Activated naive CD8-positive, alpha-beta T cell (primary cell): ENCODE measurements at regions not wholly inside any gene's neighbourhood (a gene's known extent, or its start where the extent isn't known, plus 50 kb on each side); places are given as distances from the start of the nearest gene placed in this dataset.

Experiments used
- H3K27ac Mint-ChIP-seq: one replicate; pipeline ENCODE4 v1.8.0; 2021; ENCODE audit warnings: mixed read lengths
- H3K27me3 Mint-ChIP-seq: one replicate; pipeline ENCODE4 v1.8.0; 2021; ENCODE audit warnings: mixed read lengths
- H3K36me3 Mint-ChIP-seq: one replicate; pipeline ENCODE4 v1.8.0; 2021; ENCODE audit warnings: mixed read lengths
- H3K4me1 Mint-ChIP-seq: one replicate; pipeline ENCODE4 v1.8.0; 2021; ENCODE audit warnings: low read depth, mixed read lengths
- H3K4me3 Mint-ChIP-seq: one replicate; pipeline ENCODE4 v1.8.0; 2021; ENCODE audit warnings: mild to moderate bottlenecking, mixed read lengths
- H3K9me3 Mint-ChIP-seq: one replicate; pipeline ENCODE4 v1.8.0; 2021; ENCODE audit warnings: low read depth, mixed read lengths

DNA sequence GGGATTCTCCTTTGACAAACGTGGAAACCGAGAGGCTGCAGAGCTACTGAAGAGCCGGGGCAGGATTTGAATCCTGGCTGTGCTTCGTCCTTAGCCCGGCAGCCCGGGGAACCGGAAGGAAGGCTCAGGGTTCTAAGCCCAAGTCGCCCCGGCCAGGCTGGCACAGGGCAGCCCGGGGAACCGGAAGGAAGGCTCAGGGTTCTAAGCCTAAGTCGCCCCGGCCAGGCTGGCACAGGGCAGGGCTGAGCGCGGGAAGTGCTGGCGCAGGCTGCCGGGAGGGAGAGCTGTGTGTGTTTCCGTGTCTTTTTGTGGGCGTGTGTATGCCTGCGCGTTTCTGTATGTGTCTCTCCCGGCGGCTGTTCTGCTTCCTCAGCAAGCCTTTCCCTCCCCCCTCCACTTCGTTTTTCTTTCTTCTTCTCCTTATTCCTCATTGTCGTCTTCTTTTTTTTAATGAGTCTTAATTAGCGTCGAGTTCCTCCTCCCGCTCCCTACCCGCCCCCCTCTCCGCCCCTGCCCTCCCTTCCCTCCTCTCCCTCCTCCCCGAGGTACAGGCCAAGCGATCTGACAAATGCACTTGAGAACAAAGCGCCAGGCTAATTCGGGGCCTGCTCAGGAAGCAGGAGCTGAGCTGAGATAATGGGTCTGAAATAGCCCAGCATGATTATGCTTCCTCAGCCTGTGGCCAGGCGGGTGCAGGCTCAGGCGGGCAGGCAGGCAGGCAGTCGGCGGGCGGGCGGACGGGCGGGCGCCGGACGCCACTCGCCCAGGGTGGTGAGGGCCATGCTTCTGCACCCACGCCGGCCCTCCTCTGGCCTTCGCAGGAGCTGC lies 65.9 kb downstream of the EFNB1 start:
- Mint-ChIP-seq H3K36me3 (no peaks in the 10 kb centered on the region), H3K27ac (no peak overlapping the region), H3K4me3 (peak overlapping the region; percentile 65), H3K9me3 (no peaks in the 10 kb centered on the region), H3K27me3 (no peaks in the 10 kb centered on the region), H3K4me1 (peaks cover 5% of the 10 kb centered on the region)

DNA sequence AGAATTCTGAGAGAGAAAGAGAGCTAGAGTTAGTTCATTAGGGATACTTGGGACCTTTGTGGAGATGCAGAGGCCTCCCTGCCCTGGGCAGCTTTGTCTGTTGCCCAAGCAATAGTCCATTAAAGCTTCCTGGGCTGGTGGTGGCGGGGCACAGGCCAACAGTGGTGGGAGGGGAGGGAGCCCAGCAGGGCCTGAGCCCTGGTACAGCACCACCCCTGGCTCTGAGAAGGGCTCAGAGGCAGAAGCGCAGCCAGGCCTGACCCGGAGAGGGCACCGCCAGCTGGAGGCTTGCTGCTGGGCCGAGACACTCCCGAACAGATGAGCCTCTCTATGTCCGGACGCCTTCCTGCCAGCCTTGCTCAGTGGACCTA lies 65.3 kb downstream of the EFNB1 start:
- Mint-ChIP-seq H3K4me1 (peaks cover 5% of the 10 kb centered on the region), H3K36me3 (no peaks in the 10 kb centered on the region), H3K4me3 (peak overlapping the region; percentile 30), H3K27ac (peak overlapping the region; percentile 58), H3K9me3 (no peaks in the 10 kb centered on the region), H3K27me3 (no peaks in the 10 kb centered on the region)

DNA sequence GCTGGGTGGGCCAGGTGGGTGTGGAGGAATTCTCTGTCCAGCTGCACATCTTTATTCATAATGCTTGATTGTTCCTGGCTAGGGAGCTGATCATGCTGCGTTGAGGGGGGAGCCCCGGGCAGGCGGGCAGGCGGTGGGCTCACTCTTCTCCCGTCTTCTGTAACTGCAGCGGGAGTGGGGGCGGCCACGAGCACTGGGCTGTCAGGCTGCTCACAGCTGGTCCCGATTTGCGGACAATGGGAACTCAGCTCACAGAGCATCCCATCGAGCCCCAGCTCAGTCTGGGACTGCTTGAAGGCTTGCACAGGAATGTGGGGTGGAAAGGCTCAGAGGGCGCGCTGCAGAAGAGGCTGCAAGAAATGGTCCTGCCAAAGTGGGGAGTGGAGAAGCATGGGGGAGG lies 63.8 kb downstream of the EFNB1 start:
- H3K36me3 Mint-ChIP-seq, result no peaks in the 10 kb centered on the region
- H3K4me3 Mint-ChIP-seq, result no peak overlapping the region
- H3K4me1 Mint-ChIP-seq, result peaks cover 5% of the 10 kb centered on the region
- no peaks in the 10 kb centered on the region for H3K27me3 Mint-ChIP-seq
- H3K9me3 Mint-ChIP-seq, result no peaks in the 10 kb centered on the region
- no peak overlapping the region for H3K27ac Mint-ChIP-seq

DNA sequence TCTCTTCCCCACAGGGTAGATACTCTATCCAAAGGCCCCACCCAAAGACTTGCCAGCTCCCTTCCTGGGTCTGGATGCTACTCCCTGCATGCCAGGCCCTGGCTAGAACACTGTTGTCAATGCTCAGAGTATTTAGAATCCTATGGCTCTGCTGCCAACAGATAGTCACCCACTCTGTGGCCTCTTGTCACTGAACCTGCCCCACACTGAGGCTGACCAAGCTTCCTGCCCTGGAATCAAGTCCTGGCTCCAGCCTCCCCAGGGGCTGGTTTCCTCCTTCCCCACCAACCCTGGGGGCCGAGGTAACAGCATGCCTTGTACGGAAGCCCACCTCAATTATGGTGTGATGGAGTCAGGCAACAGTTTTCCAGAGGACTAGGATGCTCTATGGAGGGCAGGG lies 63.3 kb downstream of the EFNB1 start:
- H3K27ac Mint-ChIP-seq, result no peak overlapping the region
- H3K27me3 Mint-ChIP-seq, result no peaks in the 10 kb centered on the region
- H3K4me3 Mint-ChIP-seq, result no peak overlapping the region
- peaks cover 5% of the 10 kb centered on the region for H3K4me1 Mint-ChIP-seq
- no peaks in the 10 kb centered on the region for H3K9me3 Mint-ChIP-seq
- no peaks in the 10 kb centered on the region for H3K36me3 Mint-ChIP-seq
